ENCODE measurements at regions not wholly inside any gene's neighbourhood (a gene's known extent, or its start where the extent isn't known, plus 50 kb on each side); places are given as distances from the start of the nearest gene placed in this dataset.
A peak's percentile ranks its signal among the peaks of the same experiment; 100 is the strongest.

- Histone ChIP-seq H3K9me2 (replicated peaks; ENCODE audit: low read length) (no peaks in the 10 kb centered on the region), H3K9ac (ENCODE audit: low read length) (no peak overlapping the region), H3K4me1 (ENCODE audit: insufficient read depth, low read length) (no peaks in the 10 kb centered on the region), H3F3A (ENCODE audit: low read length, unreplicated experiment) (no peaks in the 10 kb centered on the region), H3K9me3 (ENCODE audit: low read length) (no peaks in the 10 kb centered on the region), H3K4me2 (ENCODE audit: low read length) (no peak overlapping the region), H3K36me3 (ENCODE audit: low read depth, low read length) (no peaks in the 10 kb centered on the region), H3K79me2 (ENCODE audit: low read length) (no peaks in the 10 kb centered on the region), H3K27ac (ENCODE audit: low read length) (no peak overlapping the region), H4K20me1 (ENCODE audit: low read length) (no peaks in the 10 kb centered on the region), H2AFZ (ENCODE audit: low read length) (no peak overlapping the region), H3K27me3 (ENCODE audit: low read length) (no peaks in the 10 kb centered on the region), H3K4me3 (ENCODE audit: low read length) (no peak overlapping the region)
- ChIA-PET POLR2A (ENCODE audit: unreplicated experiment) (no interaction called here), CTCF (no interaction called here)
- ATAC-seq = no peak
- BruUV-seq (replicated peaks) = no TSS peak
- TF ChIP-seq EZH2 (IDR thresholded peaks at IDR 0.05; ENCODE audit: low read length, unreplicated experiment) = no peak
- no peak for TF ChIP-seq CTCF (conservative IDR thresholded peaks at IDR 0.05; ENCODE audit: low read depth, low read length)
- no peak for TF ChIP-seq EZH2phosphoT487 (IDR thresholded peaks at IDR 0.05; ENCODE audit: borderline replicate concordance, low read length)
- DNase-seq = peak; percentile 3
- intact Hi-C loops (cut with micrococcal nuclease) = no loop called here
Observed at GRCh38 chr4:103895876-103896465, 176.2 kb upstream of the TACR3 start.

GRCh38 chr4:103892586-103892985 is 172.8 kb upstream of the TACR3 start:
- DNase-seq = no peak
- no peaks in the 10 kb centered on the region for H3K9me2 ChIP-seq (replicated peaks; ENCODE audit: low read length)
- H3K27me3 ChIP-seq (ENCODE audit: low read length) = no peaks in the 10 kb centered on the region
- no peaks in the 10 kb centered on the region for H3K4me1 ChIP-seq (ENCODE audit: insufficient read depth, low read length)
- intact Hi-C loops (cut with micrococcal nuclease) = no loop called here
- no peak overlapping the region for H3K9ac ChIP-seq (ENCODE audit: low read length)
- no peak for ATAC-seq
- H4K20me1 ChIP-seq (ENCODE audit: low read length) = no peaks in the 10 kb centered on the region
- H2AFZ ChIP-seq (ENCODE audit: low read length) = no peak overlapping the region
- POLR2A ChIA-PET (ENCODE audit: unreplicated experiment) = no interaction called here
- CTCF ChIA-PET = no interaction called here
- no peaks in the 10 kb centered on the region for H3K79me2 ChIP-seq (ENCODE audit: low read length)
- no peaks in the 10 kb centered on the region for H3F3A ChIP-seq (ENCODE audit: low read length, unreplicated experiment)
- no peak overlapping the region for H3K4me2 ChIP-seq (ENCODE audit: low read length)
- H3K4me3 ChIP-seq (ENCODE audit: low read length) = no peak overlapping the region
- no TSS peak for BruUV-seq (replicated peaks)
- TF ChIP-seq EZH2 (IDR thresholded peaks at IDR 0.05; ENCODE audit: low read length, unreplicated experiment) (no peak), CTCF (conservative IDR thresholded peaks at IDR 0.05; ENCODE audit: low read depth, low read length) (no peak), EZH2phosphoT487 (IDR thresholded peaks at IDR 0.05; ENCODE audit: borderline replicate concordance, low read length) (no peak)
- H3K27ac ChIP-seq (ENCODE audit: low read length) = no peak overlapping the region
- H3K36me3 ChIP-seq (ENCODE audit: low read depth, low read length) = no peaks in the 10 kb centered on the region
- no peaks in the 10 kb centered on the region for H3K9me3 ChIP-seq (ENCODE audit: low read length)

- DNase-seq (no peak), ATAC-seq (no peak)
- Histone ChIP-seq H3K4me2 (ENCODE audit: low read length) (no peak overlapping the region), H3K27me3 (ENCODE audit: low read length) (no peaks in the 10 kb centered on the region), H2AFZ (ENCODE audit: low read length) (no peak overlapping the region), H3K4me1 (ENCODE audit: insufficient read depth, low read length) (no peaks in the 10 kb centered on the region), H3K27ac (ENCODE audit: low read length) (no peak overlapping the region), H3K79me2 (ENCODE audit: low read length) (no peaks in the 10 kb centered on the region), H3K9me2 (replicated peaks; ENCODE audit: low read length) (no peaks in the 10 kb centered on the region), H3F3A (ENCODE audit: low read length, unreplicated experiment) (no peaks in the 10 kb centered on the region), H3K36me3 (ENCODE audit: low read depth, low read length) (no peaks in the 10 kb centered on the region), H4K20me1 (ENCODE audit: low read length) (no peaks in the 10 kb centered on the region), H3K4me3 (ENCODE audit: low read length) (no peak overlapping the region), H3K9ac (ENCODE audit: low read length) (no peak overlapping the region), H3K9me3 (ENCODE audit: low read length) (no peaks in the 10 kb centered on the region)
- TF ChIP-seq EZH2phosphoT487 (IDR thresholded peaks at IDR 0.05; ENCODE audit: borderline replicate concordance, low read length) (no peak), EZH2 (IDR thresholded peaks at IDR 0.05; ENCODE audit: low read length, unreplicated experiment) (no peak), CTCF (conservative IDR thresholded peaks at IDR 0.05; ENCODE audit: low read depth, low read length) (no peak)
- CTCF ChIA-PET = no interaction called here
- intact Hi-C loops (cut with micrococcal nuclease) = no loop called here
- POLR2A ChIA-PET (ENCODE audit: unreplicated experiment) = no interaction called here
- no TSS peak for BruUV-seq (replicated peaks)
Observed at GRCh38 chr4:103887191-103887590, 167.4 kb upstream of the TACR3 start.

Measured in PC-3 (cell line).